PC-9 (cell line): ENCODE measurements at regions not wholly inside any gene's neighbourhood (a gene's known extent, or its start where the extent isn't known, plus 50 kb on each side); places are given as distances from the start of the nearest gene placed in this dataset.

Source experiments
- CTCF ChIP-seq: fragments of 200-600 bp; sonication (generic); conservative IDR thresholded peaks from 2 replicates; pipeline ENCODE4 v1.6.1; 2017; ENCODE audit warnings: mixed run types, antibody characterized with exemption, mild to moderate bottlenecking, moderate library complexity
- EZH2 ChIP-seq: fragments of 200-600 bp; sonication (generic); IDR thresholded peaks from 2 replicates; pipeline ENCODE4 v1.8.0; 2017; ENCODE audit warnings: antibody characterized with exemption, low read depth

- TF ChIP-seq CTCF (no peak), EZH2 (no peak)
These were observed 49.9 kb upstream of the SUCLG2 start for GRCh38 chr3:67704322-67704721.
